OCI-LY3 (cell line): ENCODE measurements at regions not wholly inside any gene's neighbourhood (a gene's known extent, or its start where the extent isn't known, plus 50 kb on each side); places are given as distances from the start of the nearest gene placed in this dataset.

Source experiments
- H2AFZ ChIP-seq: fragments of 200-600, 300-600 bp; shearing (Covaris generic); 2 replicates; pipeline ENCODE4 v1.6.0; 2014; ENCODE audit warnings: antibody characterized with exemption, low read depth, low read length
- H3K27ac ChIP-seq: fragments of 200-600, 300-600 bp; sonication (generic); 2 replicates; pipeline ENCODE4 v1.5.1; 2014; ENCODE audit warnings: mild to moderate bottlenecking, low read length, moderate library complexity, mixed read lengths
- H3K27me3 ChIP-seq: fragments of 200-600, 300-600 bp; sonication (generic); 2 replicates; pipeline ENCODE4 v1.6.1; 2014; ENCODE audit warnings: low read depth, low read length, mixed read lengths
- H3K36me3 ChIP-seq: fragments of 200-600, 300-600 bp; sonication (generic); replicated peaks from 2 replicates; pipeline ENCODE3; 2014; ENCODE audit warnings: low read depth, low read length, mixed read lengths
- H3K4me1 ChIP-seq: fragments of 300-600, 200-600 bp; sonication (generic); 2 replicates; pipeline ENCODE4 v1.6.1; 2014; ENCODE audit warnings: low read length, mixed read lengths
- H3K4me2 ChIP-seq: fragments of 200-600, 300-600 bp; sonication (generic); 2 replicates; pipeline ENCODE4 v1.6.1; 2014; ENCODE audit warnings: low read length, mixed read lengths
- H3K4me3 ChIP-seq: fragments of 300-600, 200-600 bp; sonication (generic); 2 replicates; pipeline ENCODE4 v1.5.1; 2014; ENCODE audit warnings: antibody characterized with exemption, mild to moderate bottlenecking, low read length, moderate library complexity
- H3K79me2 ChIP-seq: fragments of 300-600, 200-600 bp; shearing (Covaris generic); 2 replicates; pipeline ENCODE4 v1.6.1; 2014; ENCODE audit warnings: mild to moderate bottlenecking, low read length, mixed read lengths
- H3K9ac ChIP-seq: fragments of 300-600, 200-600 bp; shearing (Covaris generic); 2 replicates; pipeline ENCODE4 v1.6.0; 2014; ENCODE audit warnings: mild to moderate bottlenecking, low read length, moderate library complexity
- H3K9me3 ChIP-seq: fragments of 200-600, 300-600 bp; shearing (Covaris generic); 2 replicates; pipeline ENCODE4 v1.6.1; 2014; ENCODE audit warnings: low read length, mixed read lengths; ENCODE audit not compliant: insufficient read depth
- H4K20me1 ChIP-seq: fragments of 200-600, 300-600 bp; sonication (generic); 2 replicates; pipeline ENCODE4 v1.6.1; 2016; ENCODE audit warnings: low read length, mixed read lengths; ENCODE audit not compliant: insufficient read depth
- EZH2phosphoT487 ChIP-seq: fragments of 200-600 bp; shearing (Covaris generic); IDR thresholded peaks from 2 replicates; pipeline ENCODE4 v1.6.1; 2018; ENCODE audit warnings: antibody characterized with exemption, mixed run types, low read depth
- TF ChIP-seq, protein P1 (sequence below): fragments of 200-600, 300-600 bp; sonication (generic); IDR thresholded peaks from 2 replicates; pipeline ENCODE4 v1.5.1; 2014; ENCODE audit warnings: antibody characterized with exemption, low read length, low read depth

DNA sequence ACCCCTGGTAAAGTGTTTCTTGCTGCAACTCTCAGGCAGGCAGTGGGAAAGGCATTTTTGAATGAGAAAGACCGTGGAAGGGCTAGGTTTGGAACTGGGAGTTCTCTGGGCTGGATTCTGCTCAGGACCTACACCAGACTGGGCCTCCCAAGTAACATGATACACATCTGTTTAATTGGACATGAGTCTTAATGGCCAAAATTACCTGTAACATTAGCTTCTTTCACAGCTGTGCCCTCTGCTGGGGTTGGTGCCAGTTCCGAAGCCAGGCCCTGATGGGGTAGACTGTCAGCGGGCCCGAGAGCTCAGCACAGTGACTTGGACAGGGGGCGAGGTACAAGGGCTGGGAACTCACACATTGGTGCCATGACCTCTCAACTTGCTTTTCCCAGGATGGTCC, 118.9 kb upstream of the IRX3 start:
- no peaks in the 10 kb centered on the region for H3K27me3 ChIP-seq
- no peak overlapping the region for H3K4me2 ChIP-seq
- TF ChIP-seq EZH2phosphoT487 = no peak
- TF ChIP-seq, protein P1, sequence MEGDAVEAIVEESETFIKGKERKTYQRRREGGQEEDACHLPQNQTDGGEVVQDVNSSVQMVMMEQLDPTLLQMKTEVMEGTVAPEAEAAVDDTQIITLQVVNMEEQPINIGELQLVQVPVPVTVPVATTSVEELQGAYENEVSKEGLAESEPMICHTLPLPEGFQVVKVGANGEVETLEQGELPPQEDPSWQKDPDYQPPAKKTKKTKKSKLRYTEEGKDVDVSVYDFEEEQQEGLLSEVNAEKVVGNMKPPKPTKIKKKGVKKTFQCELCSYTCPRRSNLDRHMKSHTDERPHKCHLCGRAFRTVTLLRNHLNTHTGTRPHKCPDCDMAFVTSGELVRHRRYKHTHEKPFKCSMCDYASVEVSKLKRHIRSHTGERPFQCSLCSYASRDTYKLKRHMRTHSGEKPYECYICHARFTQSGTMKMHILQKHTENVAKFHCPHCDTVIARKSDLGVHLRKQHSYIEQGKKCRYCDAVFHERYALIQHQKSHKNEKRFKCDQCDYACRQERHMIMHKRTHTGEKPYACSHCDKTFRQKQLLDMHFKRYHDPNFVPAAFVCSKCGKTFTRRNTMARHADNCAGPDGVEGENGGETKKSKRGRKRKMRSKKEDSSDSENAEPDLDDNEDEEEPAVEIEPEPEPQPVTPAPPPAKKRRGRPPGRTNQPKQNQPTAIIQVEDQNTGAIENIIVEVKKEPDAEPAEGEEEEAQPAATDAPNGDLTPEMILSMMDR = no peak
- H3K36me3 ChIP-seq = no peaks in the 10 kb centered on the region
- no peaks in the 10 kb centered on the region for H4K20me1 ChIP-seq
- no peak overlapping the region for H3K27ac ChIP-seq
- no peaks in the 10 kb centered on the region for H3K9me3 ChIP-seq
- no peaks in the 10 kb centered on the region for H3K4me1 ChIP-seq
- no peak overlapping the region for H3K9ac ChIP-seq
- no peak overlapping the region for H3K4me3 ChIP-seq
- no peak overlapping the region for H2AFZ ChIP-seq
- no peaks in the 10 kb centered on the region for H3K79me2 ChIP-seq

DNA sequence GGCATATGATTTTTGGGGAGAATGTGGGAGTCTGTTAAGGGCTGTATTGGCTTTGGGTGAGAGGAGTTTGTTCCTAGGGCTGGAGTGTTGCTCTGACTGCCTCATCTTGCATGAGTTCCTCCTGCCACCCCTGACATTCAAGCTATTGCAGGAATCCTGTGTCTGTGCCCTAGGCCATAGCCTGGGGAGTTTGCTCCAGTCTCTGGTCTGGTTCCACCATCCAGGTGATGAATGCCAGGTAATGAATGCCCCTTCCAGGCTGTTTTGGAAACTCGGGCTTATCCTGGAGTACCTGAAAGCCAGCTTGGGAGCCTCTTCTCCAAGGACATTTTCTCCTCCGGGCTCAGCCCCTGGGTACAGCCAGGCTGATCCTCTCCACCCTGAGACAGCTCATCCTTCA, 117.0 kb upstream of the IRX3 start:
- Histone ChIP-seq H3K79me2 (no peaks in the 10 kb centered on the region), H2AFZ (no peak overlapping the region), H3K4me2 (no peak overlapping the region), H3K27ac (no peak overlapping the region), H4K20me1 (no peaks in the 10 kb centered on the region), H3K9ac (no peak overlapping the region), H3K4me3 (no peak overlapping the region), H3K36me3 (no peaks in the 10 kb centered on the region), H3K27me3 (no peaks in the 10 kb centered on the region), H3K9me3 (no peaks in the 10 kb centered on the region), H3K4me1 (no peaks in the 10 kb centered on the region)
- TF ChIP-seq EZH2phosphoT487 = no peak
- TF ChIP-seq, protein P1 = no peak

- H3K36me3 ChIP-seq = no peaks in the 10 kb centered on the region
- H3K4me3 ChIP-seq = no peak overlapping the region
- H3K4me2 ChIP-seq = no peak overlapping the region
- no peaks in the 10 kb centered on the region for H3K79me2 ChIP-seq
- no peaks in the 10 kb centered on the region for H3K4me1 ChIP-seq
- TF ChIP-seq, protein P1 = no peak
- no peak for TF ChIP-seq EZH2phosphoT487
- H4K20me1 ChIP-seq = no peaks in the 10 kb centered on the region
- H3K9ac ChIP-seq = no peak overlapping the region
- no peaks in the 10 kb centered on the region for H3K9me3 ChIP-seq
- H3K27me3 ChIP-seq = no peaks in the 10 kb centered on the region
- H3K27ac ChIP-seq = no peak overlapping the region
- no peak overlapping the region for H2AFZ ChIP-seq
Observed at GRCh38 chr16:54402873-54403272, 116.3 kb upstream of the IRX3 start.

DNA sequence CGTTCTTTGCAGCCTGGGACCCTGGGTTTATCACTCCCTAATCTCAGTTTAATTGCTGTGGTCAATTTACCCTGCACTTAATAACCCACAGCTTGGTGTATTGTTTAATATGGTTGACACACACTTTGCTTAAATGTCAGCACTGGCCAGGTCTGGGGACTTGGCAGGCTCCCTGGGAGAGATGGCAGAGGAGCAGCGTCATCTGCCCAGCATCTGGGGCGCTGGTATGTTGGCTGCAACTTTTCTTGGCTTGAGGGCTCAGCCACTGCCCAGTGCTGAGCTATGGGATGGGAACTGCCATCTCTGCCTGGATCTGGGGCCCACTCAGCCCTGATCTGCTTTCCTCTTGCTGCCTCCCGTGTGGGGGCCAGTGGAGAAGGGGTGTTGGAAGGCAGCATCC, 115.7 kb upstream of the IRX3 start:
- no peak for TF ChIP-seq EZH2phosphoT487
- TF ChIP-seq, protein P1 = no peak
- Histone ChIP-seq H3K36me3 (no peaks in the 10 kb centered on the region), H4K20me1 (no peaks in the 10 kb centered on the region), H3K4me1 (no peaks in the 10 kb centered on the region), H3K79me2 (no peaks in the 10 kb centered on the region), H3K27ac (no peak overlapping the region), H3K9ac (no peak overlapping the region), H3K4me2 (no peak overlapping the region), H3K27me3 (no peaks in the 10 kb centered on the region), H3K9me3 (no peaks in the 10 kb centered on the region), H3K4me3 (no peak overlapping the region), H2AFZ (no peak overlapping the region)
